Upper lobe of left lung (tissue), 6 donors: ENCODE measurements at regions not wholly inside any gene's neighbourhood (a gene's known extent, or its start where the extent isn't known, plus 50 kb on each side); places are given as distances from the start of the nearest gene placed in this dataset.

Experiments
- ATAC-seq, 2 donors: fragments of 200-7000 bp; cut with Tn5 transposase; one replicate each; pipeline ENCODE4 v1.9.1; 2022; ENCODE audit warnings: mild to moderate bottlenecking in 2 of 2, moderate library complexity in 2 of 2; ENCODE audit not compliant: low FRiP score in 2 of 2
- DNase-seq, 2 donors: peaks; one replicate each; pipeline ENCODE4 v3.0.0-alpha.2; 2019 to 2020
- H3K27ac ChIP-seq, 4 donors: fragments of 200-600 bp; sonication (generic); one replicate each; pipeline ENCODE4 v1.5.1; 2016 to 2019
- H3K27me3 ChIP-seq, 4 donors: fragments of 200-600 bp; sonication (generic); one replicate each; pipeline ENCODE4 v1.5.1; 2017 to 2019
- H3K36me3 ChIP-seq, 4 donors: fragments of 200-600 bp; sonication (generic); one replicate each; pipeline ENCODE4 v1.5.1; 2016 to 2019
- H3K4me1 ChIP-seq, 4 donors: fragments of 200-600 bp; sonication (generic); one replicate each; pipeline ENCODE4 v1.5.1; 2018 to 2019
- H3K4me3 ChIP-seq, 4 donors: fragments of 200-600 bp; sonication (generic); one replicate each; pipeline ENCODE4 v1.5.1; 2017 to 2019; ENCODE audit warnings: mild to moderate bottlenecking in 2 of 4, moderate library complexity in 1 of 4
- H3K9me3 ChIP-seq, 4 donors: fragments of 200-600 bp; sonication (generic); one replicate each; pipeline ENCODE4 v1.5.1; 2018 to 2019
- EP300 ChIP-seq, 4 donors: sonication (generic); formaldehyde crosslinking; IDR thresholded peaks; one replicate each; pipeline ENCODE4 v1.5.1; 2017; ENCODE audit warnings: antibody characterized with exemption in 4 of 4, control low read depth in 2 of 4
- POLR2A ChIP-seq, 4 donors: fragments of 450-650 bp; IDR thresholded peaks; one replicate each; pipeline ENCODE4 v1.5.1; 2016 to 2017; ENCODE audit warnings: antibody characterized with exemption in 4 of 4, mild to moderate bottlenecking in 2 of 4
- POLR2AphosphoS5 ChIP-seq, 2 donors: sonication (generic); formaldehyde crosslinking; IDR thresholded peaks; one replicate each; pipeline ENCODE4 v1.5.1; 2017; ENCODE audit warnings: antibody characterized with exemption in 2 of 2
- WGBS, 2 donors: methylation state at CpG; one replicate each; pipeline ENCODE4 v1.1.5; 2017 to 2018; 5-methylcytosine and 5-hydroxymethylcytosine counted together
- TF ChIP-seq, protein P1 (sequence below), 6 experiments: fragments of 450-650 bp in 4 of 6; fragments of 200-600 bp in 2 of 6; sonication (generic) in 2 of 6; IDR thresholded peaks; one replicate each; pipeline ENCODE4 v1.5.1; 2016 to 2019; ENCODE audit warnings: antibody characterized with exemption in 6 of 6
- donor health status: DM: no; HTN: no; CAD: no; lungs with moderate emphysema.
- donor health status: DM: no; HTN: yes; CAD: no; lungs with severe emphysema.

DNA sequence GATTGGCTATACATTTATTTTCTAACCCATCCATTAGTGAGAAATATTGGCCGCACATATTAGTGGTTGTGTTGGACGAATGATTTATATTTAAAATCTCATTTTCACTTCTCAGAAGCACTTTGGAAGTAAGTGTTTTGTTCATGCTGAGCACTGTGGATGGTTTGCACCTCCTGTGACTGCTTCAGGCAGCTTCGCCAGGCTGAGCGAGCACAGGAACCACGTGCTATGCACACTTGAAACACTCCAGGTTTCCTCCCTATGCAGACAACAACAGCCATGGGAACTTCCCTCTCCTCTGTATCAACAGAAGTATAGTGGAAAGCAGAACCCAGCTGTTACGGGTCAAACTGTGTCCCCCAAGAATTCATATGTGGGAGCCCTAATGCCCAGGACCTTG lies 67.3 kb upstream of the WDR11 start:
- H3K27me3 ChIP-seq = no peaks in the 10 kb centered on the region
- 53 to 68% methylated on average over 6 of the region's 6 CpGs for WGBS, 2 donors
- no peak overlapping the region for H3K27ac ChIP-seq
- no peak overlapping the region for H3K4me3 ChIP-seq
- no peaks in the 10 kb centered on the region for H3K36me3 ChIP-seq
- H3K4me1 ChIP-seq = no peaks in the 10 kb centered on the region
- DNase-seq (no peak), ATAC-seq (no peak)
- no peaks in the 10 kb centered on the region for H3K9me3 ChIP-seq
- TF ChIP-seq EP300 (IDR thresholded peaks at IDR 0.05) (no peak), POLR2AphosphoS5 (IDR thresholded peaks at IDR 0.05) (no peak), POLR2A (IDR thresholded peaks at IDR 0.05) (no peak)
- TF ChIP-seq, protein P1, sequence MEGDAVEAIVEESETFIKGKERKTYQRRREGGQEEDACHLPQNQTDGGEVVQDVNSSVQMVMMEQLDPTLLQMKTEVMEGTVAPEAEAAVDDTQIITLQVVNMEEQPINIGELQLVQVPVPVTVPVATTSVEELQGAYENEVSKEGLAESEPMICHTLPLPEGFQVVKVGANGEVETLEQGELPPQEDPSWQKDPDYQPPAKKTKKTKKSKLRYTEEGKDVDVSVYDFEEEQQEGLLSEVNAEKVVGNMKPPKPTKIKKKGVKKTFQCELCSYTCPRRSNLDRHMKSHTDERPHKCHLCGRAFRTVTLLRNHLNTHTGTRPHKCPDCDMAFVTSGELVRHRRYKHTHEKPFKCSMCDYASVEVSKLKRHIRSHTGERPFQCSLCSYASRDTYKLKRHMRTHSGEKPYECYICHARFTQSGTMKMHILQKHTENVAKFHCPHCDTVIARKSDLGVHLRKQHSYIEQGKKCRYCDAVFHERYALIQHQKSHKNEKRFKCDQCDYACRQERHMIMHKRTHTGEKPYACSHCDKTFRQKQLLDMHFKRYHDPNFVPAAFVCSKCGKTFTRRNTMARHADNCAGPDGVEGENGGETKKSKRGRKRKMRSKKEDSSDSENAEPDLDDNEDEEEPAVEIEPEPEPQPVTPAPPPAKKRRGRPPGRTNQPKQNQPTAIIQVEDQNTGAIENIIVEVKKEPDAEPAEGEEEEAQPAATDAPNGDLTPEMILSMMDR (IDR thresholded peaks at IDR 0.05) = no peak

DNA sequence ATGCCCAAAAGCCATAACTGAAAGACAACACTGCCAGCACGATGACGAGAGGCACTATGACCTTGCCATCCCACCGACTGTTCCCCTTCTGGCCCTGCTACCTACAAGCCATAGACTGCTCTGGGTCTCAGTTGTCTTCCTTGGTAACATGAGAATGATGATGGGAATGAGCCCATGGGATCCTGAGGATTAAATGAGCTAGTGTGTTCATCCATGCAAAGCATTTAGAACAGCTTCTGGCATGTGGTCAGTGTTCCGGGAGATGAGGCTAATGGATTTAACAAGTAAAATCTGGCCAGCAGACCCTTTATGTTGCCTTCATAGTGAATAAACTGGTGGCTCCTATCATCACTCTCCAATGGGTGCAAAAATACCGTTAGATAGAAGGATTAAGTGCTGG lies 62.4 kb upstream of the WDR11 start:
- 91 to 93% methylated on average over 5 of the region's 5 CpGs for WGBS, 2 donors

DNA sequence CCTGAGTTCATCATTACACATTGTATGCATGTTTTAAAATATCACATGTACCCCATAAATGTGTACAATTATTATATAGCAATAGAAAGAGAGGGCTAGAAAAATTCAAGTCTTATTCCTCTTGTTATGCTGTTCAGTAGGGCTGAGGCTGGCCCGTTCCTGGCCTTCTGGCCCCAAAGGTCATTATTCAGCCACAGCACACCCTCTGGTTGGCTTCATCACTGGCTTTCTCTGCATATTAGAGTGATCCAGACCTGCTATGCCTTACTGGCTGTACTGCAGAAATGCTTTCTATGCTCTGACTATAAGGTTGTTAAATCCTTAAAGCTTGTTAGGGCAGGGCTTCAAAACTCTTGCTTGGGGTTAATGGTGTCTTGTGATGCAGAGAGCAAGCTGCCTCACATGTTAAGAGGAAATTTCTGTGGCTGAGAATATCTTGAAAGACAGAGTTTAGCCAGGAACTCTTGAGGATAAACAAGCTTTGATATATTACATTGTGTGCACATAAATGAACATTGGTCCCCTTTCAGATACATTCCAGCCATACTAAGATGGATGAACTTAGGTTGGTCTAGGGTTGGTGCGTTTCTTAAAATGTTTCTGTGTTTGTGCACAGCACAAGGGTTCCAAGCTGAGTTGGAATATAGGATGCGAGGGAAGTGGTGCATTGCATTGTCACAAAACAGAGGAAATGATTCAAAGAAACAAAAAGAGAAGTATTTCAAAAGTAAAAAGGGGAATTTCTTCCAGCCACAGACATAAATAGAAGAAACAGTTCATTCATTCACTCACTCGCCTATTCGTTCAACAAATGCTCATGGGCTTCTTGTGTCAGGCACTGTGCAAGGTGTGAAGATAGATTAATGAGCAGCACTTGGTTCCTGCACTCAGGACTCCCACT lies 61.6 kb upstream of the WDR11 start:
- no peak overlapping the region for H3K27ac ChIP-seq
- TF ChIP-seq, protein P1 (IDR thresholded peaks at IDR 0.05) = no peak
- TF ChIP-seq POLR2AphosphoS5 (IDR thresholded peaks at IDR 0.05) = no peak
- no peak for TF ChIP-seq EP300 (IDR thresholded peaks at IDR 0.05)
- TF ChIP-seq POLR2A (IDR thresholded peaks at IDR 0.05) = no peak
- ATAC-seq = peak in 1 of 2 donors; percentile 39
- H3K36me3 ChIP-seq = no peaks in the 10 kb centered on the region
- no peaks in the 10 kb centered on the region for H3K9me3 ChIP-seq
- DNase-seq = no peak
- WGBS, 2 donors = 39 to 45% methylated on average over 5 of the region's 5 CpGs
- no peaks in the 10 kb centered on the region for H3K4me1 ChIP-seq
- H3K27me3 ChIP-seq = no peaks in the 10 kb centered on the region
- H3K4me3 ChIP-seq = no peak overlapping the region

More for the DNA sequence above, 62.4 kb upstream of the WDR11 start:
- no peaks in the 10 kb centered on the region for H3K27me3 ChIP-seq
- H3K4me3 ChIP-seq = no peak overlapping the region
- H3K27ac ChIP-seq = no peak overlapping the region
- H3K4me1 ChIP-seq = no peaks in the 10 kb centered on the region
- DNase-seq (no peak), ATAC-seq (no peak)
- no peak for TF ChIP-seq POLR2AphosphoS5 (IDR thresholded peaks at IDR 0.05)
- no peak for TF ChIP-seq POLR2A (IDR thresholded peaks at IDR 0.05)
- TF ChIP-seq, protein P1 (IDR thresholded peaks at IDR 0.05) = no peak
- no peak for TF ChIP-seq EP300 (IDR thresholded peaks at IDR 0.05)
- no peaks in the 10 kb centered on the region for H3K9me3 ChIP-seq
- H3K36me3 ChIP-seq = no peaks in the 10 kb centered on the region

DNA sequence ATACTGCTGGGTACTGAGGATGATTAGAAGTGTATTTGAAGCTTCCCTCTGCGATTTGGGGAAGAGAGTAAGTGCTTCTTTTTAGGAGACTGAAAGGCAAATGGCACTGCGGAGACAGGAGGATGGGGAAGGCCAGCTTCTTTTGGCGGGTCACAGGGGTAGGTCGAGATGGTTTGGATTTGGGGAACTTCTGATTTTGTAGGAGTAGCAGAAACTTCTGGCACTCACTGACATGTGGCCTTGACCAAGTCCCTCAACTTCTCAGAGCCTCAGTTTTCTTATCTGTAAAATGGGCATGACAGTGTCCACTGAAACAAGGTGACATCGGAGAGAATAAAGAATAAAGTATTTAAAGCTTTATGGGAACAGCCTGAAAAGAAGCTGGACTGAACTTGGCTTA lies 59.8 kb upstream of the WDR11 start:
- TF ChIP-seq EP300 (IDR thresholded peaks at IDR 0.05) = no peak
- TF ChIP-seq, protein P1 (IDR thresholded peaks at IDR 0.05) = no peak
- no peak for TF ChIP-seq POLR2AphosphoS5 (IDR thresholded peaks at IDR 0.05)
- no peak for TF ChIP-seq POLR2A (IDR thresholded peaks at IDR 0.05)
- H3K27me3 ChIP-seq = no peaks in the 10 kb centered on the region
- 81 to 86% methylated on average over 5 of the region's 5 CpGs for WGBS, 2 donors
- no peak overlapping the region for H3K27ac ChIP-seq
- H3K4me3 ChIP-seq = no peak overlapping the region
- H3K36me3 ChIP-seq = no peaks in the 10 kb centered on the region
- DNase-seq (no peak), ATAC-seq (no peak)
- H3K4me1 ChIP-seq = no peaks in the 10 kb centered on the region
- H3K9me3 ChIP-seq = no peaks in the 10 kb centered on the region

DNA sequence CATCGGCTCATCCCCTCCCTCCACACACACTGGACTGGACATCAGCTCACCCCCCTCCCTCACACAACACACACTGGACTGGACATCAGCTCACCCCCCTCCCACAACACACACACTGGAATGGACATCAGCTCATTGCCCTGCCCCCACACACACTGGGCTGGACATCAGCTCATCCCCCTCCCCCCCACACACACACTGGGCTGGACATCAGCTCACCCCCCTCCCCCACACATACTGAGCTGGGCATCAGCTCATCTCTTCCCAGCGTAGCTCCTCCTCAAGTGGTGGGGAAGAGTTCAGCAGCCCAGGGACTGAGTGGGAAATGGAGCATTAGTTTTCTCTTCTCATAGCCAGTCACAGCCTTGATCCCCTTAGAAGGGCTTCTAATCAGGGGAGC lies 58.1 kb upstream of the WDR11 start:
- no peak for DNase-seq
- H3K27me3 ChIP-seq = no peaks in the 10 kb centered on the region
- 70% methylated on average over 1 of the region's 2 CpGs; no CpG with 5 or more reads in 1 of the 2 donors for WGBS, 2 donors
- no peaks in the 10 kb centered on the region for H3K9me3 ChIP-seq
- H3K4me3 ChIP-seq = no peak overlapping the region
- H3K4me1 ChIP-seq = no peaks in the 10 kb centered on the region
- TF ChIP-seq EP300 (IDR thresholded peaks at IDR 0.05) (no peak), POLR2A (IDR thresholded peaks at IDR 0.05) (no peak), POLR2AphosphoS5 (IDR thresholded peaks at IDR 0.05) (no peak)
- TF ChIP-seq, protein P1 (IDR thresholded peaks at IDR 0.05) = no peak
- ATAC-seq = no peak
- no peaks in the 10 kb centered on the region for H3K36me3 ChIP-seq
- H3K27ac ChIP-seq = no peak overlapping the region
